Nucleus accumbens (tissue), 56 donors: ENCODE measurements at regions not wholly inside any gene's neighbourhood (a gene's known extent, or its start where the extent isn't known, plus 50 kb on each side); places are given as distances from the start of the nearest gene placed in this dataset.

Experiments
- DNase-seq, 56 donors: peaks; one replicate each; lab custom pipeline; 2025; lab: John Stamatoyannopoulos, UW

- no peak for DNase-seq
Observed at GRCh38 chr2:8459474-8459873, 222.4 kb upstream of the ID2 start.

GRCh38 chr2:8461341-8461740, 220.5 kb upstream of the ID2 start:
- DNase-seq: no peak

GRCh38 chr2:8462280-8462679, 219.6 kb upstream of the ID2 start:
- DNase-seq: no peak

- DNase-seq: no peak
Observed at GRCh38 chr2:8462899-8463648, 218.8 kb upstream of the ID2 start.

- no peak for DNase-seq
Observed at GRCh38 chr2:8465560-8465959, 216.3 kb upstream of the ID2 start.

- no peak for DNase-seq
Observed at GRCh38 chr2:8469709-8470493, 212.0 kb upstream of the ID2 start.

GRCh38 chr2:8472545-8473323, 209.1 kb upstream of the ID2 start:
- DNase-seq: no peak

GRCh38 chr2:8475349-8476031, 206.4 kb upstream of the ID2 start:
- DNase-seq: no peak

GRCh38 chr2:8477552-8478470, 204.0 kb upstream of the ID2 start:
- DNase-seq: no peak

- DNase-seq: no peak
Observed at GRCh38 chr2:8478471-8478793, 203.4 kb upstream of the ID2 start.

- DNase-seq: no peak
Observed at GRCh38 chr2:8479298-8479697, 202.6 kb upstream of the ID2 start.

- peak in 3 of 56 donors; percentile 10 to 27 (median 21) for DNase-seq
Observed at GRCh38 chr2:8480915-8481314, 200.9 kb upstream of the ID2 start.

GRCh38 chr2:8481463-8482009, 200.3 kb upstream of the ID2 start:
- DNase-seq: no peak

- DNase-seq: no peak
Observed at GRCh38 chr2:8482432-8482831, 199.4 kb upstream of the ID2 start.

GRCh38 chr2:8484502-8485283, 197.2 kb upstream of the ID2 start:
- DNase-seq: no peak

GRCh38 chr2:8485736-8486135, 196.1 kb upstream of the ID2 start:
- no peak for DNase-seq

GRCh38 chr2:8486141-8486540, 195.7 kb upstream of the ID2 start:
- no peak for DNase-seq

GRCh38 chr2:8487461-8487932, 194.4 kb upstream of the ID2 start:
- peak in 28 of 56 donors; percentile 9 to 64 (median 37) for DNase-seq
